Body of pancreas (tissue), 4 donors: ENCODE measurements at regions not wholly inside any gene's neighbourhood (a gene's known extent, or its start where the extent isn't known, plus 50 kb on each side); places are given as distances from the start of the nearest gene placed in this dataset.

Experiments used
- POLR2A ChIP-seq, 3 donors: fragments of 450-650 bp; IDR thresholded peaks; one replicate each; pipeline ENCODE4 v1.6.1; 2016; ENCODE audit warnings: antibody characterized with exemption in 3 of 3, mild to moderate bottlenecking in 2 of 3
- TF ChIP-seq, protein P1 (sequence below), 7 experiments: fragments of 450-650 bp in 4 of 7; fragments of 200-600 bp in 3 of 7; sonication (generic) in 3 of 7; IDR thresholded peaks; one replicate each; pipeline ENCODE4 v1.5.1; 2016 to 2019; ENCODE audit warnings: antibody characterized with exemption in 7 of 7

DNA sequence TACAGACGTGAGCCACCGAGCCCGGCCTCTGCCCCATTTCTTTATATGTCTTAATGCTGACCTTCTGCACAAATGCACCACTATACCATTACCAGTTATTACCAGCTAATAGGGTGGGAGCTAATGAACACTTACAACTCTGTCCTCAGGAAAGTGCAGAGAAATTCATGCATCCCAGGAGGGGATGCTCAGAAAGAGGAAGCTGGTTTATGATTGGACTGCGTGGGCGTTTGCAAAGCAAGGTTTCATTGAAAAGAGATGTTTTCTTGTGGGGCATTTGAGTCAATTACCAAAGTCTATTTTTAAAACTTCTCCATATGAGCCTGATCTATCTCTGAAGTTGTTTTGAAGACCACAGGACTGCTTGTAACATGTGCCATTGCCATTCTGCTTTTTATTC lies 417.7 kb upstream of the CELF2 start:
- TF ChIP-seq, protein P1, sequence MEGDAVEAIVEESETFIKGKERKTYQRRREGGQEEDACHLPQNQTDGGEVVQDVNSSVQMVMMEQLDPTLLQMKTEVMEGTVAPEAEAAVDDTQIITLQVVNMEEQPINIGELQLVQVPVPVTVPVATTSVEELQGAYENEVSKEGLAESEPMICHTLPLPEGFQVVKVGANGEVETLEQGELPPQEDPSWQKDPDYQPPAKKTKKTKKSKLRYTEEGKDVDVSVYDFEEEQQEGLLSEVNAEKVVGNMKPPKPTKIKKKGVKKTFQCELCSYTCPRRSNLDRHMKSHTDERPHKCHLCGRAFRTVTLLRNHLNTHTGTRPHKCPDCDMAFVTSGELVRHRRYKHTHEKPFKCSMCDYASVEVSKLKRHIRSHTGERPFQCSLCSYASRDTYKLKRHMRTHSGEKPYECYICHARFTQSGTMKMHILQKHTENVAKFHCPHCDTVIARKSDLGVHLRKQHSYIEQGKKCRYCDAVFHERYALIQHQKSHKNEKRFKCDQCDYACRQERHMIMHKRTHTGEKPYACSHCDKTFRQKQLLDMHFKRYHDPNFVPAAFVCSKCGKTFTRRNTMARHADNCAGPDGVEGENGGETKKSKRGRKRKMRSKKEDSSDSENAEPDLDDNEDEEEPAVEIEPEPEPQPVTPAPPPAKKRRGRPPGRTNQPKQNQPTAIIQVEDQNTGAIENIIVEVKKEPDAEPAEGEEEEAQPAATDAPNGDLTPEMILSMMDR (IDR thresholded peaks at IDR 0.05): no peak
- no peak for TF ChIP-seq POLR2A (IDR thresholded peaks at IDR 0.05)
